K562 (cell line): ENCODE measurements at regions not wholly inside any gene's neighbourhood (a gene's known extent, or its start where the extent isn't known, plus 50 kb on each side); places are given as distances from the start of the nearest gene placed in this dataset.
A peak's percentile ranks its signal among the peaks of the same experiment; 100 is the strongest.

Experiments used
- ATAC-seq: fragments of 200-7000 bp; cut with Tn5 transposase; 3 replicates; pipeline ENCODE4 v1.9.1; 2020; ENCODE audit warnings: moderate library complexity
- BruUV-seq: library from RNA; stranded (reverse); fragments of 400-500 nt; replicated peaks from 2 replicates; lab custom pipeline; 2021; lab: Mats Ljungman, UMichigan
- CTCF ChIA-PET: fragments of 300-600 bp; formaldehyde crosslinking; extraction: SDS; loops from one replicate; lab custom pipeline; 2021; ENCODE audit warnings: low intra/inter-chr PET ratio; lab: Yijun Ruan, JAX
- POLR2A ChIA-PET: fragments of 300-600, 350-650 bp; sonication (Branson Sonifier 250); formaldehyde crosslinking; extraction: SDS; loops from one replicate; lab custom pipeline; 2021; ENCODE audit warnings: antibody characterized with exemption, inconsistent platforms; lab: Yijun Ruan, JAX
- DNase-seq, 4 experiments: peaks; one replicate each; pipeline versions ENCODE4 v3.0.0 to v3.0.0-alpha.2; 2011 to 2018; ENCODE audit warnings: low spot score in 3 of 4, mixed read lengths in 3 of 4; ENCODE audit errors: extremely low read depth in 1 of 4
- FAIRE-seq: peaks from 2 replicates; lab custom pipeline; 2011; peaks lifted over from hg19 to GRCh38; lab: Jason Lieb, UNC
- H2AFZ ChIP-seq: 2 replicates; pipeline ENCODE4 v1.6.0; 2011; ENCODE audit warnings: low read depth, low read length, control low read depth, inconsistent platforms
- H3K27ac ChIP-seq: fragments of 200-600 bp; 3 replicates; pipeline ENCODE4 v1.8.0; 2011; ENCODE audit warnings: low read depth, mild to moderate bottlenecking, control low read depth, inconsistent platforms, low read length, moderate library complexity, mixed read lengths; ENCODE audit errors: extremely low read depth
- H3K27me3 ChIP-seq, 2 experiments: fragments of 300-600 bp in 1 of 2; 2 replicates in 1 of 2; 3 replicates in 1 of 2; pipeline versions ENCODE4 v1.6.0 to v1.8.0; 2011; ENCODE audit warnings: inconsistent platforms in 2 of 2, low read length in 2 of 2, mild to moderate bottlenecking in 1 of 2, mixed read lengths in 1 of 2, moderate library complexity in 1 of 2; ENCODE audit not compliant: control insufficient read depth in 2 of 2, insufficient read depth in 2 of 2
- H3K36me3 ChIP-seq: fragments of 300-600 bp; 3 replicates; pipeline ENCODE4 v1.8.0; 2011; ENCODE audit warnings: mild to moderate bottlenecking, low read length, inconsistent platforms; ENCODE audit not compliant: control insufficient read depth, insufficient read depth
- H3K4me1 ChIP-seq, 2 experiments: fragments of 200-600 bp in 1 of 2; replicated peaks in 1 of 2; 2 replicates in 1 of 2; 3 replicates in 1 of 2; pipeline versions ENCODE4 v1.5.1 to v1.8.0; 2011; ENCODE audit warnings: inconsistent platforms in 2 of 2, low read length in 2 of 2, mild to moderate bottlenecking in 1 of 2, mixed read lengths in 1 of 2, moderate library complexity in 1 of 2; ENCODE audit not compliant: control insufficient read depth in 2 of 2, insufficient read depth in 2 of 2
- H3K4me2 ChIP-seq: 2 replicates; pipeline ENCODE4 v1.6.1; 2011; ENCODE audit warnings: low read length, control low read depth, inconsistent platforms, mixed read lengths; ENCODE audit not compliant: insufficient read depth
- H3K4me3 ChIP-seq: fragments of 200-600 bp; sonication (generic), shearing (Covaris generic); 2 replicates; pipeline ENCODE4 v1.5.1; 2016; ENCODE audit warnings: control low read depth, inconsistent platforms
- H3K79me2 ChIP-seq: fragments of 200-600 bp; 3 replicates; pipeline ENCODE4 v1.8.0; 2011; ENCODE audit warnings: low read length, inconsistent platforms; ENCODE audit not compliant: control insufficient read depth, insufficient read depth
- H3K9ac ChIP-seq, 2 experiments: 2 replicates each; pipeline versions ENCODE4 v1.6.0 to v1.6.1; 2011; ENCODE audit warnings: low read depth in 2 of 2, low read length in 2 of 2, control low read depth in 1 of 2, inconsistent platforms in 1 of 2, mild to moderate bottlenecking in 1 of 2, mixed read lengths in 1 of 2; ENCODE audit not compliant: insufficient read depth in 1 of 2
- H3K9me1 ChIP-seq: one replicate; pipeline ENCODE4 v1.6.0; 2011; ENCODE audit warnings: inconsistent platforms, mild to moderate bottlenecking, low read length, moderate library complexity; ENCODE audit not compliant: control insufficient read depth, insufficient read depth
- H3K9me3 ChIP-seq: replicated peaks from 2 replicates; pipeline ENCODE4 v1.5.1; 2011; ENCODE audit warnings: low read depth, low read length, inconsistent platforms; ENCODE audit not compliant: control insufficient read depth, insufficient read depth
- H4K20me1 ChIP-seq: replicated peaks from 2 replicates; pipeline ENCODE4 v1.6.1; 2011; ENCODE audit warnings: low read length, inconsistent platforms, mixed read lengths; ENCODE audit not compliant: control insufficient read depth, insufficient read depth
- CHCHD3 ChIP-seq: fragments of 250-450 bp; sonication (Bioruptor Pico); IDR thresholded peaks from 2 replicates; pipeline ENCODE4 v2.1.2; 2022; ENCODE audit warnings: mild to moderate bottlenecking
- FOSL1 ChIP-seq: fragments of 200-800 bp; sonication (Bioruptor generic); conservative IDR thresholded peaks from 2 replicates; pipeline ENCODE4 v1.6.1; 2016; ENCODE audit warnings: missing genetic modification characterization, missing compliant biosample characterization
- GATAD2A ChIP-seq: fragments of 450-650 bp; IDR thresholded peaks from 2 replicates; pipeline ENCODE4 v1.6.1; 2017
- RBM39 ChIP-seq: fragments of 200-400 bp; formaldehyde crosslinking; optimal IDR thresholded peaks from 2 replicates; pipeline ENCODE3; 2018; ENCODE audit warnings: low read depth, low read length
- ZNF347 ChIP-seq: fragments of 450-650 bp; formaldehyde crosslinking; IDR thresholded peaks from 2 replicates; pipeline ENCODE4 v1.4.0; 2020; ENCODE audit warnings: low read depth, mild to moderate bottlenecking, moderate library complexity
- WGBS: fragments of 100-300 bp; shearing (Covaris generic); methylation state at CpG from one replicate; pipeline ENCODE4 v1.1.6; 2016; ENCODE audit warnings: low coverage, mixed read lengths; ENCODE audit not compliant: insufficient coverage; ENCODE audit errors: missing lambda C conversion rate; 5-methylcytosine and 5-hydroxymethylcytosine counted together
- in situ Hi-C: fragments of 300-500 bp; cut with MboI; formaldehyde crosslinking; loops from 4 replicates; pipeline ENCODE4 v1.15.0; 2018; ENCODE audit warnings: inconsistent platforms, mixed read lengths
- intact Hi-C: fragments of 100-400 bp; cut with micrococcal nuclease; formaldehyde crosslinking; loops from 2 replicates; pipeline ENCODE4 v1.14.2; 2022
- TF ChIP-seq, protein P1 (sequence below): IDR thresholded peaks from 2 replicates; pipeline ENCODE4 v1.6.1; 2011; ENCODE audit warnings: borderline replicate concordance, low read depth, mild to moderate bottlenecking, moderate library complexity, low read length; ENCODE audit not compliant: insufficient read depth, poor library complexity, severe bottlenecking
- TF ChIP-seq, protein P2 (sequence below): fragments of 200-800 bp; sonication (Bioruptor generic); IDR thresholded peaks from 2 replicates; pipeline ENCODE4 v1.6.1; 2017; ENCODE audit warnings: missing genetic modification characterization, missing compliant biosample characterization

DNA sequence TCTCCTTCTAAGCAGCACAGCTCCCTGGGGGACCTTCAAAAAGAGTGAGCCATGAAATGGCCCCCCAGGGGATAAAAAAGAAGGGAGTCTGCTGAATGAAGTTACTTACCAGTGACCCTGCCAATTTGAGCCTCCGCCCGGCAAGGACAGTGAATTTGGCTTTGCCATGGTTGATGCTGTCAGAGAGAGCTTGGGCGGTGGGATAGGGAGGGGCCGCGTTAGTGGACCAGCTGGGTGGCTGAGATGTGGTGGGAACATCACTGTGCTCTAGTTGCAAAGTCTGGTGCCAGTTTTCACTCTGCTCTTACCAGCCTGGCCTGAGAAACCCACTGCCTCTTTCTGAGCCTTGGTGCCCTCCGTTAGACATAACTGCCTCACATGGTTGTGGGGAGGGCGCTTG lies 114.6 kb downstream of the MRM1 start:
- no peak for TF ChIP-seq GATAD2A
- no peak for TF ChIP-seq RBM39
- TF ChIP-seq ZNF347: no peak
- TF ChIP-seq, all 486 proteins: peak for 0
- BruUV-seq: no TSS peak
- DNase-seq (no peak), FAIRE-seq (no peak), ATAC-seq (no peak)
- H4K20me1 ChIP-seq: no peaks in the 10 kb centered on the region
- POLR2A ChIA-PET: interaction anchor here (1.2 kb wide), 1 partner anchor 10 kb away, joined by 3 read pairs; no protein-coding TSS in a partner anchor
- WGBS: 71% methylated on average over 5 of the region's 7 CpGs
- no peaks in the 10 kb centered on the region for H3K79me2 ChIP-seq
- no peaks in the 10 kb centered on the region for H3K9me1 ChIP-seq
- H3K9me3 ChIP-seq: no peaks in the 10 kb centered on the region
- CTCF ChIA-PET: no interaction called here
- no peak overlapping the region for H3K27ac ChIP-seq
- H3K4me1 ChIP-seq: peaks cover 2 to 6% of the 10 kb centered on the region in 2 experiments; a peak in 3 of 5 replicates
- no peak overlapping the region for H3K4me3 ChIP-seq
- in situ Hi-C loops: no loop called here
- no peaks in the 10 kb centered on the region for H3K27me3 ChIP-seq
- H3K9ac ChIP-seq: no peak overlapping the region
- no peaks in the 10 kb centered on the region for H3K36me3 ChIP-seq
- intact Hi-C loops: no loop called here
- H3K4me2 ChIP-seq: no peak overlapping the region
- H2AFZ ChIP-seq: peak overlapping the region; percentile 48; the same call in 1 of the 2 replicates

DNA sequence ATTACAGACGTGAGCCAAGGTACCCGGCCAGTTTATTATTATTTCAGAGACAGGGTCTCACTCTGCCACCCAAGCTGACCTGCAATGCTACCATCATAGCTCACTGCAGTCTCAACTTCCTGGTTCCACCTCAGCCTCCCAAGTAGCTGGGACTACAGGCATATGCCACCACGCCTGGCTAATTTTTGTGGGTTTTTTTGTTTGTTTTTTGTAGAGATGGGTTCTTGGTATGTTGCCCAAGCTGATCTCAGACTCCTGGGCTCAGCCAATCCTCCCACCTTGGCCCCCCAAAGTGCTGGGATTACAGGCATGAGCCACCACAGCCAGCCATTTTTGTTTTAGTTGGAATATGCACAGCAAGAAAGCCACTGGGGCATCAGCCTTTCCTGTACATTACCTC lies 115.7 kb downstream of the MRM1 start:
- no peaks in the 10 kb centered on the region for H4K20me1 ChIP-seq
- DNase-seq: no peak
- no peaks in the 10 kb centered on the region for H3K79me2 ChIP-seq
- no peak for FAIRE-seq
- no peak overlapping the region for H3K4me3 ChIP-seq
- H3K27me3 ChIP-seq: no peaks in the 10 kb centered on the region
- intact Hi-C loops (no loop called here), in situ Hi-C loops (no loop called here)
- BruUV-seq: no TSS peak
- POLR2A ChIA-PET: no interaction called here
- WGBS: 28% methylated on average over 3 of the region's 3 CpGs
- H3K4me2 ChIP-seq: no peak overlapping the region
- H3K27ac ChIP-seq: no peak overlapping the region
- no peak overlapping the region for H2AFZ ChIP-seq
- no peak overlapping the region for H3K9ac ChIP-seq
- no peak for TF ChIP-seq CHCHD3 (CRISPR knock-in tag)
- no peak for TF ChIP-seq FOSL1
- TF ChIP-seq, protein P1, sequence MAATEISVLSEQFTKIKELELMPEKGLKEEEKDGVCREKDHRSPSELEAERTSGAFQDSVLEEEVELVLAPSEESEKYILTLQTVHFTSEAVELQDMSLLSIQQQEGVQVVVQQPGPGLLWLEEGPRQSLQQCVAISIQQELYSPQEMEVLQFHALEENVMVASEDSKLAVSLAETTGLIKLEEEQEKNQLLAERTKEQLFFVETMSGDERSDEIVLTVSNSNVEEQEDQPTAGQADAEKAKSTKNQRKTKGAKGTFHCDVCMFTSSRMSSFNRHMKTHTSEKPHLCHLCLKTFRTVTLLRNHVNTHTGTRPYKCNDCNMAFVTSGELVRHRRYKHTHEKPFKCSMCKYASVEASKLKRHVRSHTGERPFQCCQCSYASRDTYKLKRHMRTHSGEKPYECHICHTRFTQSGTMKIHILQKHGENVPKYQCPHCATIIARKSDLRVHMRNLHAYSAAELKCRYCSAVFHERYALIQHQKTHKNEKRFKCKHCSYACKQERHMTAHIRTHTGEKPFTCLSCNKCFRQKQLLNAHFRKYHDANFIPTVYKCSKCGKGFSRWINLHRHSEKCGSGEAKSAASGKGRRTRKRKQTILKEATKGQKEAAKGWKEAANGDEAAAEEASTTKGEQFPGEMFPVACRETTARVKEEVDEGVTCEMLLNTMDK: no peak
- TF ChIP-seq, protein P2, sequence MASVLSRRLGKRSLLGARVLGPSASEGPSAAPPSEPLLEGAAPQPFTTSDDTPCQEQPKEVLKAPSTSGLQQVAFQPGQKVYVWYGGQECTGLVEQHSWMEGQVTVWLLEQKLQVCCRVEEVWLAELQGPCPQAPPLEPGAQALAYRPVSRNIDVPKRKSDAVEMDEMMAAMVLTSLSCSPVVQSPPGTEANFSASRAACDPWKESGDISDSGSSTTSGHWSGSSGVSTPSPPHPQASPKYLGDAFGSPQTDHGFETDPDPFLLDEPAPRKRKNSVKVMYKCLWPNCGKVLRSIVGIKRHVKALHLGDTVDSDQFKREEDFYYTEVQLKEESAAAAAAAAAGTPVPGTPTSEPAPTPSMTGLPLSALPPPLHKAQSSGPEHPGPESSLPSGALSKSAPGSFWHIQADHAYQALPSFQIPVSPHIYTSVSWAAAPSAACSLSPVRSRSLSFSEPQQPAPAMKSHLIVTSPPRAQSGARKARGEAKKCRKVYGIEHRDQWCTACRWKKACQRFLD (CRISPR knock-in tag): no peak
- no peak for ATAC-seq
- H3K4me1 ChIP-seq: peaks cover 9 to 13% of the 10 kb centered on the region in 2 experiments; a peak in 4 of 5 replicates
- no peaks in the 10 kb centered on the region for H3K9me1 ChIP-seq
- no peaks in the 10 kb centered on the region for H3K36me3 ChIP-seq
- H3K9me3 ChIP-seq: no peaks in the 10 kb centered on the region
- CTCF ChIA-PET: no interaction called here
